ENCODE measurements at regions not wholly inside any gene's neighbourhood (a gene's known extent, or its start where the extent isn't known, plus 50 kb on each side); places are given as distances from the start of the nearest gene placed in this dataset.

- ATAC-seq (no peak), DNase-seq (ENCODE audit: low spot score) (no peak)
- TF ChIP-seq JUN (CRISPR knock-in tag; IDR thresholded peaks at IDR 0.05), result no peak
- TF ChIP-seq ZNF671 (CRISPR knock-in tag; IDR thresholded peaks at IDR 0.05), result no peak
- TF ChIP-seq ZNF263 (CRISPR knock-in tag; IDR thresholded peaks at IDR 0.05; ENCODE audit: low read depth), result no peak
- TF ChIP-seq SOX15 (CRISPR knock-in tag; IDR thresholded peaks at IDR 0.05), result no peak
- TF ChIP-seq ZNF138 (CRISPR knock-in tag; conservative IDR thresholded peaks at IDR 0.05), result no peak
- TF ChIP-seq ZNF512 (CRISPR knock-in tag; IDR thresholded peaks at IDR 0.05; ENCODE audit: borderline replicate concordance), result no peak
- Mint-ChIP-seq H3K9me3 (no peaks in the 10 kb centered on the region), H3K4me3 (no peak overlapping the region), H3K27me3 (ENCODE audit: low read depth) (peaks cover 4% of the 10 kb centered on the region; the same call in 1 of the 2 replicates), H3K36me3 (no peaks in the 10 kb centered on the region), H3K27ac (no peak overlapping the region), H3K4me1 (no peaks in the 10 kb centered on the region)
- POLR2A ChIA-PET, result no interaction called here
- CTCF ChIA-PET, result interaction anchor here (0.6 to 1.5 kb wide), 4 partner anchors 39 to 242 kb away, joined by 3 to 4 read pairs (median 4); no protein-coding TSS in a partner anchor
Measured at GRCh38 chr19:29302002-29302928, 89.3 kb upstream of the UQCRFS1 start.

- Mint-ChIP-seq H3K36me3 (no peaks in the 10 kb centered on the region), H3K27me3 (ENCODE audit: low read depth) (peaks cover under 1% of the 10 kb centered on the region), H3K4me3 (no peak overlapping the region), H3K9me3 (no peaks in the 10 kb centered on the region), H3K4me1 (peaks cover under 1% of the 10 kb centered on the region; the same call in 1 of the 2 replicates), H3K27ac (no peak overlapping the region)
- no peak for TF ChIP-seq HMGA2 (CRISPR knock-in tag; IDR thresholded peaks at IDR 0.05)
- TF ChIP-seq ZNF263 (CRISPR knock-in tag; IDR thresholded peaks at IDR 0.05; ENCODE audit: low read depth), result no peak
- no peak for TF ChIP-seq SMAD4 (CRISPR knock-in tag; IDR thresholded peaks at IDR 0.05)
- no peak for TF ChIP-seq CTCF (IDR thresholded peaks at IDR 0.05)
- no peak for TF ChIP-seq SP1 (CRISPR knock-in tag; conservative IDR thresholded peaks at IDR 0.05)
- TF ChIP-seq ZNF317 (CRISPR knock-in tag; IDR thresholded peaks at IDR 0.05; ENCODE audit: borderline replicate concordance, low read depth), result no peak
- CTCF ChIA-PET, result interaction anchor here (0.6 to 1.5 kb wide), 4 partner anchors 40 to 241 kb away, joined by 3 to 4 read pairs (median 4); no protein-coding TSS in a partner anchor
- no peak for DNase-seq (ENCODE audit: low spot score)
- ATAC-seq, result no peak
- POLR2A ChIA-PET, result no interaction called here
Measured at GRCh38 chr19:29303069-29303718, 90.2 kb upstream of the UQCRFS1 start.

- ChIA-PET CTCF (interaction anchor here (1.2 to 1.5 kb wide), 2 partner anchors 43 to 220 kb away, joined by 3 to 4 read pairs; no protein-coding TSS in a partner anchor), POLR2A (no interaction called here)
- Mint-ChIP-seq H3K9me3 (no peaks in the 10 kb centered on the region), H3K27ac (no peak overlapping the region), H3K4me1 (peaks cover 5% of the 10 kb centered on the region), H3K4me3 (no peak overlapping the region), H3K36me3 (no peaks in the 10 kb centered on the region), H3K27me3 (ENCODE audit: low read depth) (peaks cover 5% of the 10 kb centered on the region)
- no peak for TF ChIP-seq NFATC4 (CRISPR knock-in tag; IDR thresholded peaks at IDR 0.05)
- TF ChIP-seq ZNF671 (CRISPR knock-in tag; IDR thresholded peaks at IDR 0.05), result no peak
- TF ChIP-seq JUN (CRISPR knock-in tag; IDR thresholded peaks at IDR 0.05), result no peak
- ATAC-seq (no peak), DNase-seq (ENCODE audit: low spot score) (no peak)
Measured at GRCh38 chr19:29303719-29304090, 90.8 kb upstream of the UQCRFS1 start.

DNA sequence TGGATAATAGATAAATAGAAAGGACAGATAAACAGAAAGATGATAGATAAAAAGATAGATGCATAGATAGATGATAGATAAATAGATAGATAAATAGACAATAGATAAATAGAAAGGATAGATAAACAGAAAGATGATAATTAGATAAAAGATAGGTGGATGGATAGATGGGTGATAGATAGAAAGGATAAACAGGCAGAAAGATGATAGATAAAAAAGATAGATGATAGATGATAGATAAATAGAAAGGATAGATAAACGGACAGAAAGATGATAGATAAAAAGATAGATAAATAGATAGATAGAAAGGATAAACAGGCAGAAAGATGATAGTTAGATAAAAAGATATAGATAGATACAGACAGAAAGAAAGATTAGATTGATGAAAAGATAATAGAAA lies 92.3 kb upstream of the UQCRFS1 start:
- CTCF ChIA-PET, result no interaction called here
- no peak overlapping the region for H3K27ac Mint-ChIP-seq

More for the DNA sequence above, 92.3 kb upstream of the UQCRFS1 start:
- H3K4me3 Mint-ChIP-seq, result no peak overlapping the region
- no peak for DNase-seq (ENCODE audit: low spot score)
- no peaks in the 10 kb centered on the region for H3K9me3 Mint-ChIP-seq
- no peak for ATAC-seq
- H3K36me3 Mint-ChIP-seq, result no peaks in the 10 kb centered on the region
- peaks cover 21% of the 10 kb centered on the region for H3K4me1 Mint-ChIP-seq
- no peak for TF ChIP-seq ZNF219 (CRISPR knock-in tag; IDR thresholded peaks at IDR 0.05; ENCODE audit: borderline replicate concordance)
- no peak for TF ChIP-seq TP53 (CRISPR knock-in tag; IDR thresholded peaks at IDR 0.05)
- TF ChIP-seq JUN (CRISPR knock-in tag; IDR thresholded peaks at IDR 0.05), result no peak
- TF ChIP-seq TCF7 (CRISPR knock-in tag; IDR thresholded peaks at IDR 0.05; ENCODE audit: low read depth), result no peak
- TF ChIP-seq, protein P1, sequence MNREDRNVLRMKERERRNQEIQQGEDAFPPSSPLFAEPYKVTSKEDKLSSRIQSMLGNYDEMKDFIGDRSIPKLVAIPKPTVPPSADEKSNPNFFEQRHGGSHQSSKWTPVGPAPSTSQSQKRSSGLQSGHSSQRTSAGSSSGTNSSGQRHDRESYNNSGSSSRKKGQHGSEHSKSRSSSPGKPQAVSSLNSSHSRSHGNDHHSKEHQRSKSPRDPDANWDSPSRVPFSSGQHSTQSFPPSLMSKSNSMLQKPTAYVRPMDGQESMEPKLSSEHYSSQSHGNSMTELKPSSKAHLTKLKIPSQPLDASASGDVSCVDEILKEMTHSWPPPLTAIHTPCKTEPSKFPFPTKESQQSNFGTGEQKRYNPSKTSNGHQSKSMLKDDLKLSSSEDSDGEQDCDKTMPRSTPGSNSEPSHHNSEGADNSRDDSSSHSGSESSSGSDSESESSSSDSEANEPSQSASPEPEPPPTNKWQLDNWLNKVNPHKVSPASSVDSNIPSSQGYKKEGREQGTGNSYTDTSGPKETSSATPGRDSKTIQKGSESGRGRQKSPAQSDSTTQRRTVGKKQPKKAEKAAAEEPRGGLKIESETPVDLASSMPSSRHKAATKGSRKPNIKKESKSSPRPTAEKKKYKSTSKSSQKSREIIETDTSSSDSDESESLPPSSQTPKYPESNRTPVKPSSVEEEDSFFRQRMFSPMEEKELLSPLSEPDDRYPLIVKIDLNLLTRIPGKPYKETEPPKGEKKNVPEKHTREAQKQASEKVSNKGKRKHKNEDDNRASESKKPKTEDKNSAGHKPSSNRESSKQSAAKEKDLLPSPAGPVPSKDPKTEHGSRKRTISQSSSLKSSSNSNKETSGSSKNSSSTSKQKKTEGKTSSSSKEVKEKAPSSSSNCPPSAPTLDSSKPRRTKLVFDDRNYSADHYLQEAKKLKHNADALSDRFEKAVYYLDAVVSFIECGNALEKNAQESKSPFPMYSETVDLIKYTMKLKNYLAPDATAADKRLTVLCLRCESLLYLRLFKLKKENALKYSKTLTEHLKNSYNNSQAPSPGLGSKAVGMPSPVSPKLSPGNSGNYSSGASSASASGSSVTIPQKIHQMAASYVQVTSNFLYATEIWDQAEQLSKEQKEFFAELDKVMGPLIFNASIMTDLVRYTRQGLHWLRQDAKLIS (CRISPR knock-in tag; IDR thresholded peaks at IDR 0.05; ENCODE audit: borderline replicate concordance), result no peak
- TF ChIP-seq KAT7 (CRISPR knock-in tag; IDR thresholded peaks at IDR 0.05; ENCODE audit: borderline replicate concordance), result no peak
- TF ChIP-seq, protein P2, sequence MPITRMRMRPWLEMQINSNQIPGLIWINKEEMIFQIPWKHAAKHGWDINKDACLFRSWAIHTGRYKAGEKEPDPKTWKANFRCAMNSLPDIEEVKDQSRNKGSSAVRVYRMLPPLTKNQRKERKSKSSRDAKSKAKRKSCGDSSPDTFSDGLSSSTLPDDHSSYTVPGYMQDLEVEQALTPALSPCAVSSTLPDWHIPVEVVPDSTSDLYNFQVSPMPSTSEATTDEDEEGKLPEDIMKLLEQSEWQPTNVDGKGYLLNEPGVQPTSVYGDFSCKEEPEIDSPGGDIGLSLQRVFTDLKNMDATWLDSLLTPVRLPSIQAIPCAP (CRISPR knock-in tag; IDR thresholded peaks at IDR 0.05), result no peak
- POLR2A ChIA-PET, result no interaction called here
- peaks cover 19% of the 10 kb centered on the region for H3K27me3 Mint-ChIP-seq (ENCODE audit: low read depth)

Measured in WTC11 (cell line).